Femur (tissue), 1 donor: ENCODE measurements at regions not wholly inside any gene's neighbourhood (a gene's known extent, or its start where the extent isn't known, plus 50 kb on each side); places are given as distances from the start of the nearest gene placed in this dataset.
"Not testable (repeated sequence)": the region's sequence is repeated elsewhere in the genome, so short reads cannot be mapped to it uniquely, and the experiment has no call there.

Experiments
- DNase-seq: peaks from one replicate; pipeline ENCODE4 v3.0.0-alpha.2; 2017

DNA sequence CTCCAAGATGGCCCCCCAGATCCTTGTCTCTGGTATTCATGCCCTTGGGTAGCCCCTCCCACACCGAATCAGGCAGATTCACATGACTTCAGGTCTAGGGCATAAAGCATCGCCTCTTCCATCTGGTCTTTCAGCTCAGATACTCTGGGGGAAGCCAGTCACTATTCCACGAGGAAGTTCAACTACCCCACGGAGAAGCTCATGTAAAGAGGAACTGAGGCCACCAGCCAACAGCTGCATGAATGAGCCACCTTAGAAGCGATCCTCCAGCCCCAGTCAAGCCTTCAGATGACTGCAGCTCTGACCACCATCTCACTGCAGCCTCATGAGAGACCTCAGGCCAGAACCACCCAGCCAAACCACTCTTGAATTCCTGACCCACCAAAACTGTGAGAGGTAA lies 54.1 kb downstream of the SOCS3 start:
- no peak for DNase-seq

GRCh38 chr17:78304549-78305037 lies 55.3 kb downstream of the SOCS3 start:
- peak; percentile 83 for DNase-seq

DNA sequence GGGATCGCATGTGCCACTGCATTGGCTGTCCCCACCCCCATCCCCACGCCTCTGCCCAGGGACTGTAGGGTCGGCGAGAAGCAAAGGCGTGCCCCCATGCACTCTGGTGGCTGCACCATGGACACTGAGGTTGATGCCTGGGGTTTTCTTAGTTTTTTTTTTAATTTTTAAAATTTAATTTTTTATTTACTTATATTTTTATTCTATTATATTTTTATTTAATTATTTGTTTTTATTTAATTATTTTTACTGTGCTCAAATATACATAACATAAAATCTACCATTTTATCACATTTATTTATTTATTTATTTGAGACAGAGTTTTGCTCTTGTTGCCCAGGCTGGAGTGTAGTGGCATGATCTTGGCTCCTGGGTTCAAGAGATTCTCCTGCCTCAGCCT lies 57.4 kb downstream of the SOCS3 start:
- no peak for DNase-seq

GRCh38 chr17:78301821-78302213 lies 58.1 kb downstream of the SOCS3 start:
- DNase-seq: no peak

DNA sequence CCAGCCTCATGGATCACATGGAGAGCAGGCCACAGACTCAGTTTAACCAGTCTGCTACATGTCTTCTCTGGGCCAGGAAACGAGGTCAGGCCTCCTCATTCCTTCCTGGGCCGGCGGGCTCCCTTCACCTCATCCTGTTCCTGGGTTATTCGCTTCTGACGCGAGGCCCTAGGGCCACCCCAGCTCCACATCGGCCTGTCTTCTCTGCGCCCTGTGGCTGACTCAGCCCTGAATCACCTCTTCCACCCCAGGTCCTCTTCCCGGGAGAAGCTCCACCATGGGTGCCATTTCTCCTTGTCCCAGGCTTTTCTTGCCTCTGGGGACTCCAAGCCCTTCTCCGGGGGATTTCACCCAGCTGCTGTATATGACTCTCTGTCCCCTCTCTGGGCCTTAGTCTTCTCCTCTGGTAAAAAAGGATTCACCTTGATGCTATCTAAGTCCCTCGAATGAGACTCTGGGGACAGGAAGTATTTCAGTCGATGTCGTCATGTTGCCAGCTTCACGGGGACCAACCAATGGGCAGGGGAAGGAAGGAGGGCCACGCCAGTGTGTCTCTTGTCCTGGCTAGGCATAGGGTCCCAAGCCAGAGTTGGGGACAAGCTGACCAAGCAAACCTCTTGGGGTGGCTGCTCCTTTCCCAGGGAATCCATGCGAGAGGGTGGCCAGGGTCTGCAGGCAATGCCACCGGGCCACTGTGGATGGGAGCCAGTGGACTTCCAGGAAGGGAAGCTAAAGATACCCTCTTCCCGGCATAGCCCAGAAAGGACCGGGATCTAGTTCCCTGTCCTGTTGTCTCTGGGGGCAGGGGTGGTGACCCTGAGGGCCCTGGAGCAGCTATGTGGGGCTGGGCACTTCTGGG lies 58.7 kb downstream of the SOCS3 start:
- no peak for DNase-seq

DNA sequence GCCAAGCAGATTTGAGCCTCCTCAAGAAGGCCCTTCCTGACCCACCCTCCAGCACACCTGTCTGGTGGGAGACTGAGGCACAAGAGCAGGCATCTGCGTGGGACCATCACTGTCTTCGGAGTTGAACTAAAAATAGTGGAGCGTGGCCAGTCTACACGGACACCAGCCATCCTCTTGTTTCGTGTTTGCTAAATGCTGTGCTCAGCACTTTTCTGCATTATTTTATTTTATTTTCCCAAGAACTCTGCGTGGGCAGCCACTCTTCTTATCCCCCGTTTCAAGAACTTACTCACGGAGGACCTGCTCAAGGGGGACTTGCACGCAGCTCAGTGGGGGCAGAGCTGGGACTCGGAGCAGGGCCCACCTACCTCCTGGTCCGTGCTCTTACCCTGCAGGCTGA lies 60.8 kb downstream of the SOCS3 start:
- DNase-seq: no peak

DNA sequence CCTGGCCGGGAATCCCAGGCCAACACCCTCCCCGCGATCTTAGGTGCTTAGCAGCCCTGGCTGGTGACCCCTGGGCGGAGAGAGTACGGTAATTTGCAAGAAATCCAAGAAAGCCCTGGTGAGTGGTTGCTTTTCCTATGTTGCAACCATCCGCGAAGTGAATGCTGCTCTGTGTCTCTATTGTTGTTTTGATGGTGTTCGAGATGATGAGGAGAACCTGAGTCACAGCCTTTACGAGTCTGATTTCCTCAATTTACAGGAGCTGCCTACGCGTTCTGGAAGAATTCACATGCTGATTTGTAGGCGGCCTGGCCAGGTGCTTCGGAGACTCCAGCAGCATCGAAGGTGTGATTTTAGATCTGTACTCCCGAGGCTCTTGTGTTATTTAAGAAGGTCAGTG lies 63.3 kb downstream of the TMEM235 start:
- no peak for DNase-seq

- DNase-seq: peak; percentile 20
These were observed 62.9 kb downstream of the TMEM235 start for GRCh38 chr17:78294356-78294755.

DNA sequence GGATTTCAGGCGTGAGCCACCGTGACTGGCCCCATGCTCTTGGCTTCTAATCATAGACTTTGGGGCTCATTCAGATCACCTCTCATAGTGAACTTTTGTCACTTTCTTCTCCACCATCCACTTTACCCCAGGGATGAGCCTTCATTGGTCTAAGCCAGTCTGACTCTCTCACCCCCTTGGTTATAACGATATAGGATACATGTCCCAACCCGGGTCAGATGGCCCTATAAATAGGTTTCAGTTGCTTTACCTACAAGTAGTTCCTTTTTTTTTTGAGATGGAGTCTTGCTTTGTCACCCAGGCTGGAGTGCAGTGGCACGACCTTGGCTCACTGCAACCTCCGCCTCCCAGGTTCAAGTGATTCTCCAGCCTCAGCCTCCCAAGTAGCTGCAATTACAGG lies 61.7 kb downstream of the TMEM235 start:
- not testable (repeated sequence) for DNase-seq

GRCh38 chr17:78291944-78292910 lies 60.8 kb downstream of the TMEM235 start:
- DNase-seq: peak; percentile 24

DNA sequence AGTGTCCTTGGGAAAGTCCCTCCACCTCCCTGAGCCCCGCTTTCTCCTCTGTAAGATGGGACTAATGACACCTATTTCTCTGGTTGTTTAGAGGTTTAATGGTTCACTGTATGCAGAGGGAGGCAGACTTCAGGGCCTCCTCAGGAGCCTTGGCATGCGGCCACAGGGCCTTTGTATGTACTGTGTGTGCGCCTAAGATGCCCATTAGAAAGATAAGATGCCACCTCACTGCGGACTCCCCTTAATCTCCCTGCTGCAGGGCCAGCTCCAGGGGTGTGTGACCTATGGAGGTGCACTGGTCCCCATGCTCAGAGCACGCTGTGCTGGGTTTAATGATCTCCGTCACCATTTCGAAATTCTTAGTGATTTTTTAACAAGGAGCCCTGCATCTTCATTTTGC lies 59.3 kb downstream of the TMEM235 start:
- peak; percentile 16 for DNase-seq
